Stimulated activated CD8-positive, alpha-beta memory T cell treated with anti-CD3 and anti-CD28 coated beads, Interleukin-12 subunit alpha, Interleukin-12 subunit beta, amount 100 ng/mL, for 24 hours (primary cell): ENCODE measurements at regions not wholly inside any gene's neighbourhood (a gene's known extent, or its start where the extent isn't known, plus 50 kb on each side); places are given as distances from the start of the nearest gene placed in this dataset.
"Not testable (repeated sequence)": the region's sequence is repeated elsewhere in the genome, so short reads cannot be mapped to it uniquely, and the experiment has no call there.

Source experiments
- DNase-seq: peaks from one replicate; pipeline ENCODE4 v3.0.0-alpha.2; 2020; ENCODE audit errors: extremely low read depth

DNA sequence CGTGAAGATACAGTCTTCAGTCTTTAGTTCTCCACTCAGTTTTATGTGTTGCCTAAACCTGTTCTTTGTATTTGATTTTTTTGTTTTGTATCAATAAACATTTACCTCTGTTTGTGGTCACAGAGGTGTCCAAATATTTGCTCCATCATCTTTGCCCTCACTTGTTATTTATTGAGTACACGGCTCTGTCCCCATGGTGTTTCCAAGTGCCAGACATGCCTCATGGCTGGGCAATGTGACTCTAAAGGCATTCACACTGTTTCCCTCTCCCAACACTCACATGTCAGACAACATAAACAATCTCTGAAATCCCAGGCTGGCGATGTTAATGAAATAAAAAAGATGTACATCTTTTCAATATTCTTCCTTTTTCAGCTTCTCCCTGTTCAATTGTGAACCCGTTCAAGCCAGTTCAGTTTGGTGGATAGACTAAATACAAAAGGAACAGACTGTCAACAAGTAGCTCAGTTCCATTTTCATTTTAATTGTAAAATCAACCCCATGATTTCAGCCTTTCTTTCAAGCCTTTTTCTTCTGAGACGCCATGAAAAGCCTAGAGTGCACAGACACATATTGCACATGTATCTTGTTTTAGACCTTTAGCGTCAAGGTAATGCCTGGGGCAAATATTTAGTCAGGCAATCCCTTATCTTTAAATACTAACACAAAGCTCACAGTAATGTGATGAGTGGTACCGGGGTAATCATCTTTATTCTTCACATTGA is 680.7 kb downstream of the GALC start:
- DNase-seq: no peak

DNA sequence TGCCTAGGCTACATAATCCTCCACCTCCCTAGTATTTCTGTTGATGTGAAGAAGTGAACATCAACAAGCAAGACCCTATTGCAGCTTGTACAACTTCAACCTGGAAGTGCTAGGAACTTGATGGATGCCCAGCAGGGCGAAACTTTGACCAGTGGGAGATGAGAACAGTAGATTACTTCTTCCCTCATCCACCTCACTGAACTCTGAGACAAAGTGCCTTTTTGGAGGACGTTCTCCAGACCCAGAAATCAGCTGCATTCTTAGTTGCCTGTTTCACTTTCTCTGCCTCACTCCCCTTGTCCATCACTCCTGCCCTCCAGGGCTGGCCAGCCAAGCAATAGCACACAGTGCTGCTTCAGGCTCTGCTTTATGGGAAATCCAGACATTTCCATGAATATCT is 683.4 kb downstream of the GALC start:
- no peak for DNase-seq

DNA sequence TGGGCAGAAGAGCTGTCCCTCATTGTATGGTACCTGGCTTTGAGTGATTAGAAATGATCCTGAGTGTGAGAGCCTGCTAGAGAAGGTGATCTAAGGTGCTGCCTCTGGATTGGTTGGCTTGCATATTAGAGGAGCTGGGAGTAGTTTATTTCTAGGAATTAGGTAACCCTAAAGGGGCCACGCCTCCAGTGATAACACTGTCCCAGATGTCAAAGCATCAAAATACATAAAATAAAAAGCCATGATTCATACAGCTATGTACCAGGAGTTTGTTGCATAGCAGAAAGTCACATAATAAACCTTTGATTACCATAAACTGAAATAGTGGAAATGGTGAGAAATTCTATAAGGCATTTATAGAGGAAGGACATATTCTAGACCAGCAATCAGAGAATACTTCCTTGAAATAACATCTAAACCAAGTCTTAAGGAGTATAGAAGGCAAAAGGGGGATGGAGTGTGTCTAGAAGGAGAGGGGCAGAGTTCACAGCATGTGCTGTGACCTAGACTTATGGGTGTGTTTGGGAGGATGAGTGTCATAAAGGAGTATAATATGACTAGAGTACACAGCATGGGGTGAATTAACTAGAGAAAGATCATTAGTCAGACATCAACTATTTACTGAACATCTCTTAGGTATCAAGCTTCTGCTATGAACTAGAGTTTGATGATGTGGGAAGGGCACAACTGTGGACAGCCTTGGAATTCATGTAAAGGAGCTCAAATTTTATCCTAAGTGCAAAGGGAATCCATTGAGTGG is 686.4 kb downstream of the GALC start:
- no peak for DNase-seq

DNA sequence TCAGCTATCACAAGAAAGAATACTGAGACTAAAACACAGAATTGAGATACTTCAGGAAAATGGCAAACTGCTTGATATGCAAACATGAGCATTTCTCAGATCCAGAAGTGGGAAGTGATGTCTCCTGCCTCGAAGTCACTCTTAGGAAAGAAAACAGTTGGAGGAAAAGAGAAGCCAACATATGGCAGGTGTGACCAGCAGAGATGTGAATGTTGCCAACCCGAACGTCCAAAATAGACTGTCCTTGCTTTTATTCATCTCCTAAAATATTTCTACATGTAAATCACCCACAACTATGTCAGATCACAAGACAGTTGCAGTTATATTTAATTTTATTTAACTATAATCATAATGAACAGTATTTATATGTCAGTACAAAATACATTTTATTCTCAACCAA is 687.6 kb downstream of the GALC start:
- no peak for DNase-seq

DNA sequence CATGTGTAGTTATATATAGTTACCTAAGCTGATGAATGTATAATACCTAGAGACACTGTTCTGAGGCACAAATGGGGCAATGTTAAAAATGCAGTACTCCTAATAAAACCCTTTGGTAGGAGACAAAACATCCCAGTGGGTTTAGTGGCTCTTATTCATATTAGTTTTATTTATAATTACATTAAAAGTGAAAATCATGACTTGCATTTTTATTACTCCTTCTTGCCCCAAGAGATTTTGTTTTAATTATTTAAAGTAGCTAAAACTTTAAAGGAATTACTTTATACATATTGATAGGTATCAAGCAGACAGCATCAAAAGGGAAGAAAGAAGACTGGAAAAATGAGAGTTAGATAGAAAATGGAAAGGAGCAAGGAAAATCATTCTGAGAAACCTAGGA is 688.6 kb downstream of the GALC start:
- no peak for DNase-seq

DNA sequence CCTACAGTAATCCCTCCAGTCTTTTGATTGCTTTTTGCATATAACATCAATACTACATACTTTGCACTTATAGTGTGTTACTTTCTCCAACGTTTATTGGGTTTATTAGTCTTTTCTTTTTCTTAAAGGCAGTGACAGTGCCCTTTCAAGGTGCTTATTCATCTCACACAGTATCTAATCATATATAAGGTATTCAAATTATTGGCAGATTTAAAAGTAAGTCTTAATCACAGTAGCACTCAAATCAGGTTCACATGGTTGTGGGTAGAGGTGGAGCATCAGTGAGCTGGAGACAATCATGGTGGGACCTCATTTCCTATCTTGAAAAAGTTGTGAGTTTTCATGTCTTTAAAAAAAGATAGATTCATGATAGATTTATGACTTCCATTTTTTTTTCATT is 706.2 kb downstream of the GALC start:
- DNase-seq: no peak

DNA sequence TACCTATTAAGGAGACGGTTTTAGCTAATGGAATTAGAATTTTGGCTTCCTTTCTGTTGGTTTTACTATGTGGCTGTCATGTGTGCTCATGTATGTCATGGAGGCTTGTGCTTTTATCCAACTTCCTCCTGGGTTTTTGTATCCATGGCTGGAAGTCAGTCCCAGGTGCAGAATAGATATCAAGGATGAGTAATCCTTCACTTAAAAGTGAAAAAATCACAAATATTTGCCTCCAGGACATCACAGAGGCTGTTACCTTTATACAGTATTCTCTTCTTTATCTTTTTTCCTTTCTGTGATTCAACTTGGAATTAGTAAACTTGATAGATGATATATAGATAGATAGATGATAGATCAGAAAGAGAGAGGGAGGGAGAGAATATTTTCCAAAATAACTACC is 706.8 kb downstream of the GALC start:
- no peak for DNase-seq

DNA sequence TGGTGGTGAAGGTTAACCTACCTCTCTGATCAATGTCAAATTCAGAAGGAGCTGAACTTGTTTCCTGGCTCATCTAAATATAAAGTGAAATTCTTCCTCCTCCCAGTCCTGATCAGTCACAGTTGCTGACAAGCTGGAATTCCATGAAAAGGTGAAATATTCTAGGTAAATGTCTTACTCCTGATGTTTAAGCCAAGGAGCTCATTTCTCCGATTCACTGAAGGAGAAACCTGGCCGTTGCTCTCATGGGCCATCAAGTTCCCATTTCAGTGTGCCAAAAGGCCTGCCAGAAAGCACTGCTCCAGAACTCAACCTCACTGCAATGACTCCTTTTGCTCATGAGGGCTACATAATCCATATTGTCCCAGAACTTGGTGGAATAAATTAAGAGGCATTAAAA is 707.5 kb downstream of the GALC start:
- no peak for DNase-seq

DNA sequence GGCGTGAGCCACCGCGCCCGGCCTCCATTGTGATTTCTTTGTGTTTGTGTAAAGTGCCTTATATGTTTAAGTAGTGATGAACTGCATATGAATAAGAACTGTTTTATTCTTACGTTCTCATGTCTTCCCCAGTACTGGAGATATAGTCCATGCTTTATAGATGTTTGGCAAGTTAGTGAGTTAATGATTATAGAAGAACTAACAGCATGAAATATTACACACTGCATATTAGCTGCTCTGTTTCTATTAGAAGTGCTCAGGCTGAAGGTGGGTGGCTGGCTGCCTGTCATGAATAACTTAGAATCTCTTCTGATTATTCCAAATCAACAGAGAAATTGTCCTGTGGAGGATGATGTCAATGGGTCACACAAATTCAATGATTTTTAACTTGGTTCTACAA is 709.4 kb downstream of the GALC start:
- DNase-seq: no peak

DNA sequence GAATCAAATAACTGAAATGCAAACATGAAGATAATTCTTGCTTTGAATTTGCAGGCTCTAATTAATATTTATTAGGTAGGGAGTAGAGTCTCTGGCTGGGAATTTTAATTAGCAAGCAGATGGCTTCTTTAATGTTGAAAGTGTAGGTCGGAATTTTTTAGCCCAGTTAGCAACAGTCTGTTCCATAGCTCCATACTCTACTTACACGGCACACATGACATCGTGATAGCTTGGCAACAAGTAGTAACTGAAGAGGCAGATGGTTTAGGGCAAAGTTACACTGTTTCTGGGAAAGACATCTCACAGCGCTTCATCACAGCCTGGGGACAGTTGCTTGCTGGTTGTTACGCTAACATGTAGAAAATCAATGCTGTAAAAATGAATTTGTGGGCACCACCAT is 710.7 kb downstream of the GALC start:
- DNase-seq: no peak

DNA sequence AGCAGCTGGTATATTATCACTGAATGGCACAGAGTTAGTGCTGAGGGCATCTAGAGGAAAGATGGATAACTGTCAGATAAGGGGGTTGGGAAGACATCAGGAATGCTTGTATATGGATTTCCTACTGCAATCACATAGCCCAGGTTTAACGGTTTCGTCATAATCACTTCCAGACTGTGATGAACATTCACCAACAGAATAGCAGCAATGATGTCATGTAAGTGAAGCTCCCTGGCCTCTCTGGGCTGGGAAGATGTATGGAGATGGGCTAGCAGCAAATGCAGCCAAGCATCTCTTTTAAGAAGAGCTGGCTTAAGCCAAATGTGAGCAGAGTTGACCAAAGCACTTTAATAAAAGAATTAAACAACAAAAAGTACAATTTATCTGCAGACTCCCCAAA is 714.6 kb downstream of the GALC start:
- no peak for DNase-seq

DNA sequence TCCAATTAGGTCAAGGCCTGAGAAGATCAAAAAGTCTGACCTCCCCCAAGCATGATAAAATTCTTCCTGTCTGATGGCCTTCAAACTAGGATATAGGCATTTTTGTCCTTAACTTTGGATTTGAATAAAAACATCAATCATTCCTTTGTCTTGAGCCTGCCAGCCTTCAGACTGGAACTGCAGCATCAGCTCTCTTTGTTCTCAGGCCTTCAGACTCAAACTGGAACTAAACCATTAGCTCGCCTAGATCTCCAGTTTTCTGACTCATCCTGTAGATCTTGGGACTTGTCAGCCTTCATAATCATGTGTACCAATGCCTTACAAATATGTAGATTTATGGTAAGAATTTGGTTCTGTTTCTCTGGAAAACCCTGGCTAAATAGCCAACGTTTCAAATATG is 721.7 kb downstream of the GALC start:
- no peak for DNase-seq

DNA sequence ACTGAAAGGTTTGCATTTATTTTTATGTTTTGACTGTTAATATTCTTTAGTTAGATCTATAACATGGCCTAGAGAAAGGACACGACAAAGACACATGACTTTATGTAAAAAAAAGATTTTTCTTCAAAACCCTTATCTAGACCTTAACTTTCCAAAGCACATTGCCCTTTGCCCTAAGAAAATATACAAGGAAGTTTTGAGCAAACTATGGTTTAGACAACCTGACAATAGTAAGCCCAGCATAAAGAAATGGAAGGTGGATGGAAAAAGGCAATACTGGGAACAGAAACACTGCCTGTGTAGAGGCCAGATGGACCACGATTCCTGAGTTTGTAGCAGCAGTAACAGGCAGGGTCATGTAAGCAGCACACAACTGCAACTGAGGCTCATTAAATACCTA is 724.0 kb downstream of the GALC start:
- DNase-seq: no peak

DNA sequence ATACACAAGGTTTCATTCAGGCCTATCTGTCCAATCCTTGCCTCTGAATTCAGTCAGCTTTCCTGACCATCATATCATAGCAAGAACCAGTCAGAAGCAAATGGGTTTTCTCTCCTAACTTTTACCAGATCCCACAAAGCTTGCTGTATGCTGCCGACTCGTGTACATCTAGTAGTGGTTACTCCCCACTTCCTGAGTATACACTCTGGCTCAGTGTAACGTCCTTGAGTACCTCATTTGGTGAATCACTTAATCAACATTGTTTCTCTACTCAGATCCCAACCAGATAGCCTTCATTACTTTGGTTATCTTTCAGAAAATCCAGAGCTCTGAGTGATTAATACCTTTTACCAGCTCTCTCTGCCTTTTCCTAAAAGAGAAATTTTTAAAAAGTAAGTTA is 728.2 kb downstream of the GALC start:
- DNase-seq: no peak

DNA sequence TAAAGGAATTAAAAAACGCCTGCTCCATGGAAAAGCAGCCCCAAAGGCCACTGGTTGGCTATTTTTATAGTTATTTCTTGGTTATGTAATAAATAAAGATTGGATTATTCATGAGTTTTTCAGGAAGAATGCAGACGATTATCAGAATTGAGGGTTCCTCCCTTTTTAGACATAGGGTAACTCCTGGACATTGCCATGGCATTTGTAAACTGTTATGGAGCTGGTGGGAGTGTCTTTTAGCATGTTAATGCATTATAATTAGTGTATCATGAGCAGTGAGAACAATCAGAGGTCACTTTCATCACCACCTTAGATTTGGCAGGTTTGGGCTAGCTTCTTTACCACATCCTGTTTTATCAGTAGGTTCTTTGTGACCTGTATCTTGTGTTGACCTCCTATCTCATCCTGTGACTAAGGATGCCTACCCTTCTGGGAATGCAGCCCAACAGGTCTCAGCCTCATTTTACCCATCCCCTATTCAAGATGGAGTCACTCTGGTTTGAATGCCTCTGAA is 728.7 kb downstream of the GALC start:
- no peak for DNase-seq

DNA sequence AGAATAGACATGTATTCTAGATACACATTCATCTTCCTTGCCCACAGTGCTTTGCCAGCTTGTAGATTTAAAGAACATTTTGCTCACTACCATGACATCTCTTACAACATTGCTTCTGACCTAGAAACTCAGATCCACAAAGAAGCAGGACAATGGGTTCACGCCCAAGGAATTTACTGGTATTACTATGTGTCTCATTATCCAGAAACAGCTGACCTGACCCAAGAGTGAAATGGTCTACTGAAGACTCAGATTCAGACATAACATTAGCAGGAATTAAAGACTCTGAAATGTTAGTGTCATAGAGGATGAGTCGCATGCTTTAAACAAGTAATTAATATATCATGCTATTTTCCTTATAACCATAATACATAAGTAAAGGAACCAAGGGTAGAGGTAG is 731.4 kb downstream of the GALC start:
- DNase-seq: no peak

DNA sequence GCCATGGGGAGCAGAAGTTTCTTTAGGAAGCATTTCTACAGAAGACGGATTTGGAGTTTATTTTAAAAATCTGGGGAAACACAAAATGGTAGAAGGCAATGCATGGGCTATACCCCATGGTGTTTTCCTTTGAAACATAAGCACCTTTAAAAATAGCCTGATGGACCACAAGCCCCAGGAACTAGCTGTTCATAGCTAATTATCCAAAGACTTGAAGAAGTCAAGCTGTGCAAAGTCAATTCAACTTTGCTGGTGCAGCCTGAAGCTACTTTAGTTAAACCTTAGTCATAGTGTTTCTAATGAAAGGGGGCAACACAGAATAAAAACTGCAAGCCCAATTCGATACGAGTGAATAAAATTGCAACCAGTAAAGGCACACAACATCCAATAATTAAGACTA is 732.5 kb downstream of the GALC start:
- no peak for DNase-seq

DNA sequence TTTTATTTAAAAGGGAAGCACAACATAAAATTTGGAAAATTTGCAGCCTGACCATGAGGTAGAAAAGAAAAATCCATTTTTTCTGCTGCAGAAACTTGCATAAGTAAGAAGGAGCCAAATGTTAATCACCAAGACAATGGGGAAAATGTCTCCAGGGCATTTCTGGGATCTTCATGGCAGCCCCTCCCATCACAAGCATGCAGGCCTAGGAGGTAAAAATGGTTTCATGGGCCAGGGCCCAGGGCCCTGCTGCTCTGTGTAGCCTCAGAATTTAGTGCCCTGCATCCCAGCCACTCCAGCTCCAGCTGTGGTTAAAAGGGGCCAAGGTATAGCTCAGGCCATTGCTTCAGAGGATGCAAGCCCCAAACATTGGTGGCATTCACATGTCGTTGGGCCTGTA is 735.6 kb downstream of the GALC start:
- DNase-seq: no peak

DNA sequence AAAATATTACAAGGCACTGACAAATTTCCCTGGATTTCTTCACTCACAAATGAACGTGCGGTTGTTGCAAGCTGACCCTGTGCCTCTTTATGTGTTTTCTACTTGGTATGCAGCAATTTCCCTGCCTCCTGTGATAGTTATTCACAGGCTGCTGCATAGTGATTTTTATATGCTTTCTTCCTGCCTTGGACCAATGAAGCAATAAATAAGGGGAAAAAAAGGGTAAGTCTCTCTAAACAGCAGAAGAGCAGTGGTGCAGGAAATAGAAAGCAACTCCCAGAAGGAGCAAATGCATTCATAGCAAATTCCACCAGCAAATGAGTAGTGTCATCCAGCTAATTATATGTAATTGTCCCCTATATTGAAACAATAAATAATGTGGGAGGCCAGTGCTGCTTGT is 737.9 kb downstream of the GALC start:
- DNase-seq: no peak

DNA sequence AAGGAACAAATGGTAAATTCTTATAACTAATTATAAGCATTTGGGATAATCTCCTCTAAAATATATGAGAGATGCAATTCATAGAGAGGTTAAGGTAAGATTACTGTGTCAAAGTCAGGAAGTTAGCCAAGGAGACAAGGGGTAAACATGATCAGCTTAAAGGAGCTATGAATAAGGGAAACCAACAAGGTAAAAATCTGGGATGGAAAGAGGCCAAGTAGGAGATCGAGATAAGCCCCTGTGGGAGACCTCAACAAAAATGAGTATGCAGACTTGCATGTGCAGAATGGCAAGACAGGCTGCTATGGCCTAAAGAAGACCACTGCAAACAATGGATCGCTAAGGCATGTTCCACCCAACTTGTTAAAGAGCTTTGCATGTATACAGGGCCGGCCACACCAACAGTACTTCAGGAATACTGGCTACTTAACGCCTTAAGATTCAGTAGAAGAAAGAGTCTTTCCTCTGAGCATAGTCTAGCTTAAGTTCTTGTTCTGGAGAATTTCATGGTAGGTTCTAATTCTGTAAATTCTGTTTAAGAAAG is 738.6 kb downstream of the GALC start:
- DNase-seq: no peak

DNA sequence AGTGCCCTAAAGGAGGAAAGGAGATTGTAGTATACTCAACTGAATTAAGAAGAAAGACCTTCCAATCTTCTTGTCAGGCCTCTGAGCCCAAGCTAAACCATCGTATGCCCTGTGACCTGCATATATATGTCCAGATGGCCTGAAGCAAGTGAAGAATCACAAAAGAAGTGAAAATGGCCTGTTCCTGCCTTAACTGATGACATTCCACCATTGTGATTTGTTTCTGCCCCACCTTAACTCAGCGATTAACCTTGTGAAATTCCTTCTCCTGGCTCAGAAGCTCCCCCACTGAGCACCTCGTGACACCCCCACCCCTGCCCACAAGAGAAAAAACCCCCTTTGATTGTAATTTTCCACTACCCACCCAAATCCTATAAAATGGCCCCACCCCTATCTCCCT is 739.2 kb downstream of the GALC start:
- not testable (repeated sequence) for DNase-seq

DNA sequence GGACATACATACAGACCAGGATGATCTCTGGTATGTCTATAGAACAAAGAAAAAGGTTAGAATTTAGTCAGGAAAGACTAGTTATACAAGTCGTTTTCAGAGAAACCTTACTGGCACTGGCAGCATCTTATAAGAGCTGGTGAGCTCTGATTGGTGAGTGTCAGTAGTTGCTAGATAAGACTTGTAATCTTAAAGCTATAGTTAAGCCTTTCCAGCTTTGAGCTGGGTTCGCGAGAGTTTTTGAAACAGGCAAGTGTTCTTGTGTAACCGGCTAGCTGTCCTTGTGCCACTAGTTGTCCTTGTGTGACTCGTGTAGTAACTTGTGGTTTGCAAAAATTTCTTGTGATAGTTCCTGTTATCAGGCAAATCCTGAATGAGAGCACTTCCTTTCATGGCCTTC is 740.9 kb downstream of the GALC start:
- no peak for DNase-seq

DNA sequence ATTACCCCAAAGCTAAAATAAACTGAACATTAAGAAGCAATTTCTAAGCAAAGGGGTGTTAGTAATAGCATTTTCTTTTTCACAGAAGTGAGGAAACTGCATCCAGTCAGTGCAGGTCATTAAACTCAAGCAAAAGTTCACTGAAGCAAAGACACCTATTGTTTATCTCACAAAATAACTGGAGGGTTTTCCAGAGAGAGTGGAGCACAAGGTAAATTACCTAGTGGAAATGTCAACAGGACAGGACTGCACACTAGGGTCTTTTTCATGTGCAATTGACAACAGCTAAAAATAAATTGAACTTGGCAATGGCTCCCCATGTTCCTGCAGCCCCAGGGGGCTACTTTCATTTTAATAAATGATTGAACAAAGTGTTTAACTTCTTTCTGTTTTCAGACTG is 742.0 kb downstream of the GALC start:
- DNase-seq: no peak
